Neuron (in vitro differentiated cells): ENCODE measurements at regions not wholly inside any gene's neighbourhood (a gene's known extent, or its start where the extent isn't known, plus 50 kb on each side); places are given as distances from the start of the nearest gene placed in this dataset.
"Not testable (repeated sequence)": the region's sequence is repeated elsewhere in the genome, so short reads cannot be mapped to it uniquely, and the experiment has no call there.

Experiments used
- H2AFZ ChIP-seq: one replicate; pipeline ENCODE4 v1.6.1; 2013; ENCODE audit warnings: low read depth, mild to moderate bottlenecking, inconsistent platforms, low read length, moderate library complexity
- H3K27me3 ChIP-seq: one replicate; pipeline ENCODE4 v1.6.1; 2013; ENCODE audit warnings: low read length; ENCODE audit not compliant: insufficient read depth
- H3K36me3 ChIP-seq: one replicate; pipeline ENCODE4 v1.6.1; 2013; ENCODE audit warnings: low read length; ENCODE audit not compliant: insufficient read depth
- H3K4me1 ChIP-seq: one replicate; pipeline ENCODE4 v1.6.1; 2013; ENCODE audit warnings: low read length; ENCODE audit not compliant: insufficient read depth
- H3K4me3 ChIP-seq: 2 replicates; pipeline ENCODE4 v1.5.1; 2013; ENCODE audit warnings: mild to moderate bottlenecking, low read length, moderate library complexity
- H3K9me3 ChIP-seq: one replicate; pipeline ENCODE4 v1.6.1; 2013; ENCODE audit warnings: low read length

GRCh38 chr10:124244256-124244877 lies 151.0 kb upstream of the CHST15 start:
- H2AFZ ChIP-seq: no peak overlapping the region
- no peaks in the 10 kb centered on the region for H3K4me1 ChIP-seq
- no peaks in the 10 kb centered on the region for H3K27me3 ChIP-seq
- H3K4me3 ChIP-seq: no peak overlapping the region
- H3K9me3 ChIP-seq: no peaks in the 10 kb centered on the region
- no peaks in the 10 kb centered on the region for H3K36me3 ChIP-seq

- Histone ChIP-seq H3K4me3 (no peak overlapping the region), H3K36me3 (no peaks in the 10 kb centered on the region), H3K27me3 (no peaks in the 10 kb centered on the region), H3K9me3 (no peaks in the 10 kb centered on the region), H3K4me1 (no peaks in the 10 kb centered on the region), H2AFZ (no peak overlapping the region)
Observed at GRCh38 chr10:124243702-124244121, 150.3 kb upstream of the CHST15 start.

GRCh38 chr10:124242791-124243190 lies 149.4 kb upstream of the CHST15 start:
- no peak overlapping the region for H3K4me3 ChIP-seq
- no peaks in the 10 kb centered on the region for H3K9me3 ChIP-seq
- H2AFZ ChIP-seq: no peak overlapping the region
- H3K27me3 ChIP-seq: no peaks in the 10 kb centered on the region
- H3K36me3 ChIP-seq: no peaks in the 10 kb centered on the region
- H3K4me1 ChIP-seq: no peaks in the 10 kb centered on the region

- no peak overlapping the region for H3K4me3 ChIP-seq
- no peak overlapping the region for H2AFZ ChIP-seq
- no peaks in the 10 kb centered on the region for H3K36me3 ChIP-seq
- no peaks in the 10 kb centered on the region for H3K27me3 ChIP-seq
- no peaks in the 10 kb centered on the region for H3K4me1 ChIP-seq
- H3K9me3 ChIP-seq: no peaks in the 10 kb centered on the region
Observed at GRCh38 chr10:124242365-124242764, 149.0 kb upstream of the CHST15 start.

- H3K9me3 ChIP-seq, H3K4me1 ChIP-seq, H3K27me3 ChIP-seq, H2AFZ ChIP-seq, H3K36me3 ChIP-seq, H3K4me3 ChIP-seq: not testable (repeated sequence)
Observed at GRCh38 chr10:124241510-124241909, 148.1 kb upstream of the CHST15 start.

GRCh38 chr10:124240839-124241291 lies 147.5 kb upstream of the CHST15 start:
- no peak overlapping the region for H2AFZ ChIP-seq
- no peaks in the 10 kb centered on the region for H3K36me3 ChIP-seq
- no peaks in the 10 kb centered on the region for H3K4me1 ChIP-seq
- H3K27me3 ChIP-seq: no peaks in the 10 kb centered on the region
- no peaks in the 10 kb centered on the region for H3K9me3 ChIP-seq
- H3K4me3 ChIP-seq: no peak overlapping the region

- Histone ChIP-seq H3K4me1 (no peaks in the 10 kb centered on the region), H2AFZ (no peak overlapping the region), H3K9me3 (no peaks in the 10 kb centered on the region), H3K27me3 (no peaks in the 10 kb centered on the region), H3K4me3 (no peak overlapping the region), H3K36me3 (no peaks in the 10 kb centered on the region)
Observed at GRCh38 chr10:124239696-124240095, 146.3 kb upstream of the CHST15 start.

- H3K4me1 ChIP-seq: no peaks in the 10 kb centered on the region
- no peak overlapping the region for H2AFZ ChIP-seq
- no peak overlapping the region for H3K4me3 ChIP-seq
- H3K27me3 ChIP-seq: no peaks in the 10 kb centered on the region
- H3K9me3 ChIP-seq: no peaks in the 10 kb centered on the region
- no peaks in the 10 kb centered on the region for H3K36me3 ChIP-seq
Observed at GRCh38 chr10:124239134-124239533, 145.7 kb upstream of the CHST15 start.

GRCh38 chr10:124238367-124238766 lies 145.0 kb upstream of the CHST15 start:
- no peak overlapping the region for H3K4me3 ChIP-seq
- no peaks in the 10 kb centered on the region for H3K36me3 ChIP-seq
- H3K9me3 ChIP-seq: no peaks in the 10 kb centered on the region
- no peaks in the 10 kb centered on the region for H3K27me3 ChIP-seq
- H3K4me1 ChIP-seq: no peaks in the 10 kb centered on the region
- no peak overlapping the region for H2AFZ ChIP-seq

- Histone ChIP-seq H2AFZ (no peak overlapping the region), H3K4me1 (no peaks in the 10 kb centered on the region), H3K9me3 (no peaks in the 10 kb centered on the region), H3K36me3 (no peaks in the 10 kb centered on the region), H3K4me3 (no peak overlapping the region), H3K27me3 (no peaks in the 10 kb centered on the region)
Observed at GRCh38 chr10:124237282-124237961, 144.0 kb upstream of the CHST15 start.

GRCh38 chr10:124236816-124237215 lies 143.4 kb upstream of the CHST15 start:
- H3K9me3 ChIP-seq: no peaks in the 10 kb centered on the region
- H3K4me1 ChIP-seq: no peaks in the 10 kb centered on the region
- H2AFZ ChIP-seq: no peak overlapping the region
- no peaks in the 10 kb centered on the region for H3K27me3 ChIP-seq
- H3K4me3 ChIP-seq: no peak overlapping the region
- no peaks in the 10 kb centered on the region for H3K36me3 ChIP-seq

GRCh38 chr10:124236136-124236535 lies 142.7 kb upstream of the CHST15 start:
- Histone ChIP-seq H3K36me3 (no peaks in the 10 kb centered on the region), H2AFZ (no peak overlapping the region), H3K27me3 (no peaks in the 10 kb centered on the region), H3K4me3 (no peak overlapping the region), H3K4me1 (no peaks in the 10 kb centered on the region), H3K9me3 (no peaks in the 10 kb centered on the region)

- Histone ChIP-seq H2AFZ (no peak overlapping the region), H3K9me3 (no peaks in the 10 kb centered on the region), H3K27me3 (no peaks in the 10 kb centered on the region), H3K36me3 (no peaks in the 10 kb centered on the region), H3K4me1 (no peaks in the 10 kb centered on the region), H3K4me3 (no peak overlapping the region)
Observed at GRCh38 chr10:124235232-124235631, 141.8 kb upstream of the CHST15 start.
